SU-DHL-6 (cell line): ENCODE measurements at regions not wholly inside any gene's neighbourhood (a gene's known extent, or its start where the extent isn't known, plus 50 kb on each side); places are given as distances from the start of the nearest gene placed in this dataset.

Experiments used
- CTCF ChIP-seq: fragments of 200-600 bp; sonication (generic); IDR thresholded peaks from one replicate; pipeline ENCODE4 v1.5.1; 2017; ENCODE audit warnings: antibody characterized with exemption, mild to moderate bottlenecking, low read length, moderate library complexity; ENCODE audit not compliant: insufficient read depth, poor library complexity, severe bottlenecking
- EZH2phosphoT487 ChIP-seq: fragments of 200-600 bp; sonication (generic), shearing (Covaris generic); conservative IDR thresholded peaks from 2 replicates; pipeline ENCODE4 v1.6.1; 2018; ENCODE audit warnings: mild to moderate bottlenecking, antibody characterized with exemption, low read length, moderate library complexity, mixed read lengths

- no peak for TF ChIP-seq CTCF
- no peak for TF ChIP-seq EZH2phosphoT487
These were observed 112.4 kb upstream of the WDR75 start for GRCh38 chr2:189328848-189329245.
